GM12878 (cell line): ENCODE measurements at regions not wholly inside any gene's neighbourhood (a gene's known extent, or its start where the extent isn't known, plus 50 kb on each side); places are given as distances from the start of the nearest gene placed in this dataset.

Experiments
- ATAC-seq: fragments of 200-7000 bp; cut with Tn5 transposase; 3 replicates; pipeline ENCODE4 v1.9.1; 2020; ENCODE audit warnings: mild to moderate bottlenecking, moderate library complexity
- BruUV-seq: library from RNA; stranded (reverse); fragments of 400-500 nt; replicated peaks from 2 replicates; lab custom pipeline; 2021; lab: Mats Ljungman, UMichigan
- CTCF ChIA-PET: fragments of 300-600 bp; sonication (Branson Sonifier 250); formaldehyde crosslinking; extraction: SDS; loops from one replicate; lab custom pipeline; 2021; ENCODE audit warnings: inconsistent platforms; lab: Yijun Ruan, JAX
- POLR2A ChIA-PET: fragments of 350-600 bp; formaldehyde crosslinking; extraction: SDS; loops from one replicate; lab custom pipeline; 2021; ENCODE audit warnings: inconsistent platforms; lab: Charles Lee
- RAD21 ChIA-PET: fragments of 300-600 bp; sonication (Branson Sonifier 250); formaldehyde crosslinking; loops from one replicate; lab custom pipeline; 2023; ENCODE audit warnings: antibody characterized with exemption; ENCODE audit not compliant: unreplicated experiment; lab: Charles Lee
- SMC1A ChIA-PET: fragments of 300-600 bp; sonication (Branson Sonifier 250); formaldehyde crosslinking; loops from one replicate; lab custom pipeline; 2023; ENCODE audit not compliant: unreplicated experiment, uncharacterized antibody; lab: Charles Lee
- DNase-seq: peaks from one replicate; pipeline ENCODE4 v3.0.0-alpha.2; 2011; ENCODE audit warnings: low read depth, low spot score
- FAIRE-seq: peaks from 3 replicates; lab custom pipeline; 2011; peaks lifted over from hg19 to GRCh38; lab: Jason Lieb, UNC
- H2AFZ ChIP-seq: 2 replicates; pipeline ENCODE4 v1.6.0; 2011; ENCODE audit warnings: low read depth, low read length, control low read depth; ENCODE audit not compliant: control insufficient read depth
- H3K27ac ChIP-seq: 2 replicates; pipeline ENCODE4 v1.5.1; 2011; ENCODE audit warnings: control low read depth; ENCODE audit not compliant: control insufficient read depth, insufficient read depth
- H3K27me3 ChIP-seq, 2 experiments: replicated peaks in 1 of 2; 2 replicates each; pipeline versions ENCODE4 v1.6.0 to v1.6.1; 2011; ENCODE audit warnings: low read length in 1 of 2; ENCODE audit not compliant: control insufficient read depth in 2 of 2, insufficient read depth in 2 of 2
- H3K36me3 ChIP-seq, 2 experiments: 2 replicates each; pipeline ENCODE4 v1.5.1; 2011; ENCODE audit warnings: low read length in 1 of 2; ENCODE audit not compliant: control insufficient read depth in 2 of 2, insufficient read depth in 2 of 2
- H3K4me1 ChIP-seq: 2 replicates; pipeline ENCODE4 v1.6.1; 2011; ENCODE audit warnings: mild to moderate bottlenecking, low read length, moderate library complexity, mixed read lengths; ENCODE audit not compliant: control insufficient read depth, insufficient read depth
- H3K4me2 ChIP-seq: 2 replicates; pipeline ENCODE4 v1.6.0; 2011; ENCODE audit warnings: control low read depth; ENCODE audit not compliant: control insufficient read depth, insufficient read depth
- H3K4me3 ChIP-seq: fragments of 200-600 bp; sonication (generic); 2 replicates; pipeline ENCODE4 v1.5.1; 2016
- H3K79me2 ChIP-seq: 2 replicates; pipeline ENCODE4 v1.6.0; 2011; ENCODE audit warnings: low read length; ENCODE audit not compliant: control insufficient read depth, insufficient read depth
- H3K9ac ChIP-seq: 2 replicates; pipeline ENCODE4 v1.8.0; 2011; ENCODE audit warnings: low read length, control low read depth, mixed read lengths; ENCODE audit not compliant: control insufficient read depth, insufficient read depth
- H3K9me3 ChIP-seq: replicated peaks from 3 replicates; pipeline ENCODE4 v1.5.1; 2011; ENCODE audit warnings: mild to moderate bottlenecking, low read length; ENCODE audit not compliant: control insufficient read depth, insufficient read depth
- H4K20me1 ChIP-seq: 2 replicates; pipeline ENCODE4 v1.6.0; 2011; ENCODE audit not compliant: control insufficient read depth, insufficient read depth
- ASH2L ChIP-seq: fragments of 300-600, 200-600 bp; sonication (generic); IDR thresholded peaks from 2 replicates; pipeline ENCODE4 v1.6.1; 2017; ENCODE audit warnings: low read depth, mild to moderate bottlenecking, borderline replicate concordance
- CHD2 ChIP-seq: IDR thresholded peaks from 2 replicates; pipeline ENCODE4 v1.6.1; 2011; ENCODE audit warnings: low read depth, low read length, improper control_type of control experiment, borderline replicate concordance
- EGR1 ChIP-seq, 2 experiments: IDR thresholded peaks; 1 replicate in 1 of 2; 2 replicates in 1 of 2; pipeline ENCODE4 v1.6.1; 2011 to 2012; ENCODE audit warnings: low read depth in 2 of 2, low read length in 2 of 2, borderline replicate concordance in 1 of 2, mild to moderate bottlenecking in 1 of 2, moderate library complexity in 1 of 2
- ETV6 ChIP-seq, 2 experiments: fragments of 450-650 bp in 1 of 2; IDR thresholded peaks in 1 of 2; conservative IDR thresholded peaks in 1 of 2; 2 replicates each; pipeline ENCODE4 v1.6.1; 2014; ENCODE audit warnings: antibody characterized with exemption in 1 of 2, borderline replicate concordance in 1 of 2, low read depth in 1 of 2, mild to moderate bottlenecking in 1 of 2, moderate library complexity in 1 of 2
- FOS ChIP-seq: IDR thresholded peaks from 3 replicates; pipeline ENCODE4 v1.6.1; 2011; ENCODE audit warnings: borderline replicate concordance; ENCODE audit not compliant: insufficient read length; ENCODE audit errors: extremely low read depth
- JUND ChIP-seq: IDR thresholded peaks from 2 replicates; pipeline ENCODE4 v1.6.1; 2012; ENCODE audit warnings: low read depth, mild to moderate bottlenecking, low read length, improper control_type of control experiment, moderate library complexity
- MTA2 ChIP-seq: fragments of 450-650 bp; IDR thresholded peaks from 2 replicates; pipeline ENCODE4 v1.6.1; 2016; ENCODE audit warnings: low read depth, mild to moderate bottlenecking, moderate library complexity
- NFXL1 ChIP-seq: fragments of 450-650 bp; IDR thresholded peaks from 2 replicates; pipeline ENCODE4 v1.6.1; 2017; ENCODE audit warnings: antibody characterized with exemption, mild to moderate bottlenecking, borderline replicate concordance
- POLR2AphosphoS5 ChIP-seq: IDR thresholded peaks from 2 replicates; pipeline ENCODE4 v1.6.1; 2011; ENCODE audit warnings: mild to moderate bottlenecking, low read length, inconsistent platforms
- RAD51 ChIP-seq: fragments of 450-650 bp; IDR thresholded peaks from 2 replicates; pipeline ENCODE4 v1.6.1; 2016; ENCODE audit warnings: moderate library complexity, mild to moderate bottlenecking, inconsistent platforms
- SP1 ChIP-seq: IDR thresholded peaks from one replicate; pipeline ENCODE4 v1.6.1; 2011; ENCODE audit warnings: low read depth, low read length
- SRF ChIP-seq, 2 experiments: IDR thresholded peaks; 2 replicates each; pipeline ENCODE4 v1.6.1; 2011; ENCODE audit warnings: low read depth in 2 of 2, low read length in 2 of 2, mild to moderate bottlenecking in 1 of 2, moderate library complexity in 1 of 2
- STAT1 ChIP-seq: fragments of 450-650 bp; conservative IDR thresholded peaks from 2 replicates; pipeline ENCODE4 v1.6.1; 2014; ENCODE audit warnings: antibody characterized with exemption, mild to moderate bottlenecking
- ZNF24 ChIP-seq: fragments of 450-650 bp; IDR thresholded peaks from 2 replicates; pipeline ENCODE4 v1.6.1; 2017; ENCODE audit warnings: antibody characterized with exemption, mild to moderate bottlenecking
- WGBS: methylation state at CpG from one replicate; pipeline ENCODE4 v1.1.6; 2016; ENCODE audit warnings: low lambda C conversion rate; ENCODE audit not compliant: insufficient replicate concordance, insufficient coverage; ENCODE audit errors: missing lambda C conversion rate; 5-methylcytosine and 5-hydroxymethylcytosine counted together
- in situ Hi-C: fragments of 300-500 bp; cut with MboI; formaldehyde crosslinking; loops from 9 replicates; pipeline ENCODE4 v1.14.3; 2018; ENCODE audit warnings: mixed read lengths
- intact Hi-C: fragments of 100-400 bp; cut with micrococcal nuclease; formaldehyde crosslinking; loops from one replicate; pipeline ENCODE4 v1.14.2; 2022; ENCODE audit not compliant: unreplicated experiment
- TF ChIP-seq, protein P1 (sequence below): fragments of 450-650 bp; IDR thresholded peaks from 2 replicates; pipeline ENCODE4 v1.6.1; 2017; ENCODE audit warnings: low read depth, mild to moderate bottlenecking, moderate library complexity
- TF ChIP-seq, protein P2 (sequence below): fragments of 450-650 bp; formaldehyde crosslinking; IDR thresholded peaks from 2 replicates; pipeline ENCODE4 v1.4.0; 2022; ENCODE audit warnings: mild to moderate bottlenecking, moderate library complexity
- TF ChIP-seq, protein P3 (sequence below): fragments of 450-650 bp; formaldehyde crosslinking; IDR thresholded peaks from 2 replicates; pipeline ENCODE4 v1.5.0; 2022; ENCODE audit warnings: mild to moderate bottlenecking, missing genetic modification characterization

DNA sequence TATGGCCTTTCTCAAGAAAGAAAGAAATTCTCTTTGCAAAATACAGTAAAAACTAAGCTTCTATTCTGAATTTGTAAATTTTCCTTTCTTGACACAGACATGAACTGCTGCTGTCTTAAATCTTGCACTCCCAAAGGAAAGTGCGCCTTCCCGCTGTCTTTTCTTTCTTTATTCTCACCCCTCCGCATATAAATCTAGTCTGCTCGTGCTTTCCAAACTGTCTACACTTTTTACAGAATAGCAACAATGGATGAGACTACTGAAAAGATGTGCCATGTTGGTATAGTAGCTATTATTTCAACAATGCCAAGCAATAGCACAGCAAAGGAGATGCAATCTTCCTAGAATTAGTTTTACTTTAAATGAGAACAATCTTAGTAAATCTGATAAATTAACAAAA, 328.8 kb upstream of the PDE3A start:
- no peaks in the 10 kb centered on the region for H3K79me2 ChIP-seq
- H3K4me2 ChIP-seq: no peak overlapping the region
- in situ Hi-C loops (no loop called here), intact Hi-C loops (no loop called here)
- no peaks in the 10 kb centered on the region for H3K36me3 ChIP-seq
- RAD21 ChIA-PET: interaction anchor here (1.0 kb wide), 1 partner anchor 9 kb away, joined by 3 read pairs; no protein-coding TSS in a partner anchor
- no peak overlapping the region for H2AFZ ChIP-seq
- H3K9me3 ChIP-seq: no peaks in the 10 kb centered on the region
- SMC1A ChIA-PET: interaction anchor here (0.6 to 1.3 kb wide), 2 partner anchors 11 to 160 kb away, joined by 3 to 5 read pairs; no protein-coding TSS in a partner anchor
- no TSS peak for BruUV-seq
- POLR2A ChIA-PET: no interaction called here
- ATAC-seq (no peak), FAIRE-seq (no peak), DNase-seq (no peak)
- no peak overlapping the region for H3K27ac ChIP-seq
- H3K9ac ChIP-seq: no peak overlapping the region
- WGBS: 9% methylated on average over 4 of the region's 4 CpGs
- CTCF ChIA-PET: no interaction called here
- H3K27me3 ChIP-seq: no peaks in the 10 kb centered on the region
- H3K4me3 ChIP-seq: no peak overlapping the region
- no peaks in the 10 kb centered on the region for H3K4me1 ChIP-seq
- H4K20me1 ChIP-seq: no peaks in the 10 kb centered on the region
- TF ChIP-seq POLR2AphosphoS5 (no peak), ZNF24 (no peak), NFXL1 (no peak), CHD2 (no peak), JUND (no peak), SP1 (no peak), FOS (no peak), MTA2 (no peak), ETV6 (conservative IDR thresholded peaks at IDR 0.05 in 1 of 2, IDR thresholded peaks at IDR 0.05 in 1 of 2; ENCODE audit: borderline replicate concordance in 1 of 2, low read depth in 1 of 2) (no peak), STAT1 (no peak), EGR1 (IDR thresholded peaks at IDR 0.05; ENCODE audit: borderline replicate concordance in 1 of 2, low read depth in 2 of 2, low read length in 2 of 2) (no peak), ASH2L (no peak), SRF (IDR thresholded peaks at IDR 0.05; ENCODE audit: low read depth in 2 of 2, low read length in 2 of 2) (no peak), RAD51 (no peak)
- TF ChIP-seq, protein P1, sequence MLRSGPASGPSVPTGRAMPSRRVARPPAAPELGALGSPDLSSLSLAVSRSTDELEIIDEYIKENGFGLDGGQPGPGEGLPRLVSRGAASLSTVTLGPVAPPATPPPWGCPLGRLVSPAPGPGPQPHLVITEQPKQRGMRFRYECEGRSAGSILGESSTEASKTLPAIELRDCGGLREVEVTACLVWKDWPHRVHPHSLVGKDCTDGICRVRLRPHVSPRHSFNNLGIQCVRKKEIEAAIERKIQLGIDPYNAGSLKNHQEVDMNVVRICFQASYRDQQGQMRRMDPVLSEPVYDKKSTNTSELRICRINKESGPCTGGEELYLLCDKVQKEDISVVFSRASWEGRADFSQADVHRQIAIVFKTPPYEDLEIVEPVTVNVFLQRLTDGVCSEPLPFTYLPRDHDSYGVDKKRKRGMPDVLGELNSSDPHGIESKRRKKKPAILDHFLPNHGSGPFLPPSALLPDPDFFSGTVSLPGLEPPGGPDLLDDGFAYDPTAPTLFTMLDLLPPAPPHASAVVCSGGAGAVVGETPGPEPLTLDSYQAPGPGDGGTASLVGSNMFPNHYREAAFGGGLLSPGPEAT: no peak
- TF ChIP-seq, protein P2, sequence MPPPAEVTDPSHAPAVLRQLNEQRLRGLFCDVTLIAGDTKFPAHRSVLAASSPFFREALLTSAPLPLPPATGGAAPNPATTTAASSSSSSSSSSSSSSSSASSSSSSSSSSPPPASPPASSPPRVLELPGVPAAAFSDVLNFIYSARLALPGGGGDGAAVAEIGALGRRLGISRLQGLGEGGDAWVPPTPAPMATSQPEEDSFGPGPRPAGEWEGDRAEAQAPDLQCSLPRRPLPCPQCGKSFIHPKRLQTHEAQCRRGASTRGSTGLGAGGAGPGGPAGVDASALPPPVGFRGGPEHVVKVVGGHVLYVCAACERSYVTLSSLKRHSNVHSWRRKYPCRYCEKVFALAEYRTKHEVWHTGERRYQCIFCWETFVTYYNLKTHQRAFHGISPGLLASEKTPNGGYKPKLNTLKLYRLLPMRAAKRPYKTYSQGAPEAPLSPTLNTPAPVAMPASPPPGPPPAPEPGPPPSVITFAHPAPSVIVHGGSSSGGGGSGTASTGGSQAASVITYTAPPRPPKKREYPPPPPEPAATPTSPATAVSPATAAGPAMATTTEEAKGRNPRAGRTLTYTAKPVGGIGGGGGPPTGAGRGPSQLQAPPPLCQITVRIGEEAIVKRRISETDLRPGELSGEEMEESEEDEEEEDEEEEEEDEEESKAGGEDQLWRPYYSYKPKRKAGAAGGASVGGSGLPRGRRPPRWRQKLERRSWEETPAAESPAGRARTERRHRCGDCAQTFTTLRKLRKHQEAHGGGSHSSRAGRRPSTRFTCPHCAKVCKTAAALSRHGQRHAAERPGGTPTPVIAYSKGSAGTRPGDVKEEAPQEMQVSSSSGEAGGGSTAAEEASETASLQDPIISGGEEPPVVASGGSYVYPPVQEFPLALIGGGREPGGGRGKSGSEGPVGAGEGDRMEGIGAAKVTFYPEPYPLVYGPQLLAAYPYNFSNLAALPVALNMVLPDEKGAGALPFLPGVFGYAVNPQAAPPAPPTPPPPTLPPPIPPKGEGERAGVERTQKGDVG (CRISPR knock-in tag): no peak
- TF ChIP-seq, protein P3, sequence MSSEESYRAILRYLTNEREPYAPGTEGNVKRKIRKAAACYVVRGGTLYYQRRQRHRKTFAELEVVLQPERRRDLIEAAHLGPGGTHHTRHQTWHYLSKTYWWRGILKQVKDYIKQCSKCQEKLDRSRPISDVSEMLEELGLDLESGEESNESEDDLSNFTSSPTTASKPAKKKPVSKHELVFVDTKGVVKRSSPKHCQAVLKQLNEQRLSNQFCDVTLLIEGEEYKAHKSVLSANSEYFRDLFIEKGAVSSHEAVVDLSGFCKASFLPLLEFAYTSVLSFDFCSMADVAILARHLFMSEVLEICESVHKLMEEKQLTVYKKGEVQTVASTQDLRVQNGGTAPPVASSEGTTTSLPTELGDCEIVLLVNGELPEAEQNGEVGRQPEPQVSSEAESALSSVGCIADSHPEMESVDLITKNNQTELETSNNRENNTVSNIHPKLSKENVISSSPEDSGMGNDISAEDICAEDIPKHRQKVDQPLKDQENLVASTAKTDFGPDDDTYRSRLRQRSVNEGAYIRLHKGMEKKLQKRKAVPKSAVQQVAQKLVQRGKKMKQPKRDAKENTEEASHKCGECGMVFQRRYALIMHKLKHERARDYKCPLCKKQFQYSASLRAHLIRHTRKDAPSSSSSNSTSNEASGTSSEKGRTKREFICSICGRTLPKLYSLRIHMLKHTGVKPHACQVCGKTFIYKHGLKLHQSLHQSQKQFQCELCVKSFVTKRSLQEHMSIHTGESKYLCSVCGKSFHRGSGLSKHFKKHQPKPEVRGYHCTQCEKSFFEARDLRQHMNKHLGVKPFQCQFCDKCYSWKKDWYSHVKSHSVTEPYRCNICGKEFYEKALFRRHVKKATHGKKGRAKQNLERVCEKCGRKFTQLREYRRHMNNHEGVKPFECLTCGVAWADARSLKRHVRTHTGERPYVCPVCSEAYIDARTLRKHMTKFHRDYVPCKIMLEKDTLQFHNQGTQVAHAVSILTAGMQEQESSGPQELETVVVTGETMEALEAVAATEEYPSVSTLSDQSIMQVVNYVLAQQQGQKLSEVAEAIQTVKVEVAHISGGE (CRISPR knock-in tag): no peak
